Astrocyte of the hippocampus (primary cell): ENCODE measurements at regions not wholly inside any gene's neighbourhood (a gene's known extent, or its start where the extent isn't known, plus 50 kb on each side); places are given as distances from the start of the nearest gene placed in this dataset.

Source experiments
- DNase-seq: peaks from one replicate; pipeline ENCODE4 v3.0.0; 2011; ENCODE audit warnings: low read depth, low spot score

DNA sequence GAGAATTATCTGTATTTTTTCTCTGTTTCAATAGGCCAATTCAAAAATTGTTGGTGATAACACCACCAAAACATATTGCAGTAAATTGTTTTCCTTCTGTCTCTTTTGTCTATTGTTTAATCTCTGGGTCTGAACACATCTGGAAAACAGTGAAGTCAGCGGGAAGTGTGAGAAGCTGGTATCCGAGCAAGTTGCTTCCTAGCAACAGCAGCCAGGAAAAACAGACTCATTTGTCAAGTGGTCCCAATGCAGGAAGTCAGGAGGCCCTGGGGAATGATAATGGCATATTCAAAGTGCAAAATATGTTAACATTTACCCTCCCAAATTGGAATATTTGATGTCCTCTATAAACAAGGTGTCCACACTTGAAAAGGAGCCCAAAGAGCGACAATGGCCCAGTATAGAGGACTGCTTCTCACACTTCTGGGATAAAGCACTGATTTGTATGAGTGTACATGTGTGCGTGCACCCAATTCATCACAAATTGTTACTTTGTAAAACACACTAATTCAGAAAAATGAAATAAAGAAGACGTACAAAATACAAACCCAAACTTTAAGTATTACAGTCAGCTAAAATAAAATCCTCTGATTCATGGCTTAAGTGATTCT, 515.0 kb downstream of the TBC1D4 start:
- peak; percentile 9 for DNase-seq

DNA sequence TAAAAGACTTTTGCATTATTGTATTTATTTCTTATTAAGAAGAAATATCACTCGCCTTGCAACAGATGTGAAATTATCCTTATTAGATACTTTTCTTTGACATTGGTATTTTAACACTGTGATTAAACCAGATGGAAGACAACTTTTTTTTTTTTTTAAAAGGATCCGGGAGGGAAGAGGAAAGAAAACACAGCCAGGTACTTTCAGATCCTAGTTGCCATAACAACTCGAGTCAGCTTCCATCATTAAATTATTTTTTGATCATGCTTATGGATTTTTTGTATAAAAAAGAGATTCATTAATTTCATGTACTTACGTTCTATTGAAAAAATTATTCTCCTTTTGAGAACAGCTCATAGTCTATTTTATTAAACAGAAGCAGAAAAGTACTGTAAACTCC, 515.7 kb downstream of the TBC1D4 start:
- no peak for DNase-seq

DNA sequence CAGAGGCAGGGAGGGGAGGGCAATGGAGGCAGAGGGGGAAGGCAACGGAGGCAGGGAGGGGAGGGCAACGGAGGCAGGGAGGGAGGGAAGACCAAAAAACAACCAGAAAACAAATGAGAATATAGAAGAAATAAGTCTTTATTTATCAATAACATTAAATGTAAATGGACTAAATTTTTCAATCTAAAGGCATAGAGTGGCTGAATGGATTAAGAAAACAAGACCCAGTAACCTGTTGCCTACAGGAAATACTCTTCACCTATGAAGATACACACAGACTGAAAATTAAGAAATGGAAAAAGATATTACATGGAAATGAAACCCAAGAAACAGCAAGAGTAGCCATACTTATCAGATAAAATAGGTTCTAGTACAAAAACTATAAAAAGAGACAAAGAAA, 536.3 kb downstream of the TBC1D4 start:
- DNase-seq: no peak

DNA sequence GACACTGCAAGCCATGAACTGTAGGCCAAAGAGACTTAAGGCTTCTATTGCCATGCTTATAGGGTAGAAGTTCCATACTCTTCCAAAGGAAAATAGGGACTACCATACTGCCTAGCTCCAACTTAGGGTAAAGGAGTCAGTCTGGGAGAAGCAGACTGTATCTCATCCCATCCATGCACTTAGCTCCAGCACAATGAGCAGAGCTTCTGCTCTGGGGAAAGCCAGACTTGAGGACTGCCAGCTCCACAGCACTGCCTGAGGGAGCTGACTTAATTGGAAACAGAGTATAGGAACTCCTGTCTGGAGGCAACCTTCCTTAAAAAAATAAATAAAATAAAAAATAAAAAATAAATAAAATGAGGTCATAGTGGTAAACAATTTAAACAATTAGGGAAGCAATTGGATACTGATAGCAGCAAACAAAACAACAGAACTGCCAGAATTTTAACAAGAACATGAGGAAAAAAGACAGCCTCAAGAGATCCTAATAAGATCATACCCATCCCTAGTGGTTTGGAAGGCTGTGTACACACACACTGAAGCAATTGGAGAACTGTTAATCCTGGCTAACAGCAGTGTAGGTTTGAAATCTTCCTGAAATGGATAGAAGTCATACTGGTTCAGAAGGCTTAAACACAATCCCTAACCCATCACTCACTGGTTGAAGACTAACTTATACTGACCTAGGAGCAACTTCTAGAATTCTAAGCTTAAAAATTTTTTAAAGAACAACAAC, 550.1 kb downstream of the TBC1D4 start:
- DNase-seq: no peak

GRCh38 chr13:74930402-74931165, 551.4 kb downstream of the TBC1D4 start:
- peak; percentile 25 for DNase-seq

GRCh38 chr13:74929436-74929835, 552.5 kb downstream of the TBC1D4 start:
- no peak for DNase-seq

DNA sequence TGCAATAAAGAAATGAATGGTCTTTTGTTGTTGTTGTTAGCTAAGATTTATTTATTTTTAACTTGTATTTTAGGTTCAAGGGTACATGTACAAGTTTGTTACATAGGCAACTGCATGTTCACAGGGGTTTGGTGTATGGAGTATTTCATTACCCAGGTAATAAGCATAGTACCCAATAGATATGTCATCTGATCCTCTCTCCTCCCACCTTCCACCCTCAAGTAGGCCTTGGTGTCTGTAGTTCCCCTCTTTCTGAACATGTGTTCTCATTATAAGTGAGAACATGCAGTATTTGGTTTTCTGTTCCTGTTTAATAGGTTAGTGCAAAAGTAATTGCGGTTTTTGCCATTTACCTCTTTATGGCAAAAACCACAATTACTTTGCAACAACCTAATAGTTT, 554.1 kb downstream of the TBC1D4 start:
- no peak for DNase-seq

DNA sequence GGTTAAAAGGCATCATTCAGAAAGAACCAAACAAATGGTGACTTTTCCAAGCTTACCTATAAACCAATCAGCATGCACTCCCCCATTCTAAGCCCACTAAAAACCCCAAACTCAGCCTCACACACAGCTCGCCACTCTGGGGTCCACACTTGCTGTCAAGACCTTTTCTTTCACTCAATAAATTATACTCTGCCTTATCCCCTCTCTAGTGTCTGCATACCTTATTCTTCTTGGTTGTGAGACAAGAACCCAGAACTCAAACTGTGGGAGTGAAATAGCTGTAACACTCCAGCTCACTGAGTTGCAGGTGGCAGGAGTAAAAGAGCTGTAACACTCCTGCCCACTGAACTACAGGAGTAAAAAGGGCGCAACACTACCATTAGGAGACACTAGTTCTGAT, 559.0 kb downstream of the TBC1D4 start:
- DNase-seq: no peak

GRCh38 chr13:74921326-74921725, 560.6 kb downstream of the TBC1D4 start:
- DNase-seq: no peak

DNA sequence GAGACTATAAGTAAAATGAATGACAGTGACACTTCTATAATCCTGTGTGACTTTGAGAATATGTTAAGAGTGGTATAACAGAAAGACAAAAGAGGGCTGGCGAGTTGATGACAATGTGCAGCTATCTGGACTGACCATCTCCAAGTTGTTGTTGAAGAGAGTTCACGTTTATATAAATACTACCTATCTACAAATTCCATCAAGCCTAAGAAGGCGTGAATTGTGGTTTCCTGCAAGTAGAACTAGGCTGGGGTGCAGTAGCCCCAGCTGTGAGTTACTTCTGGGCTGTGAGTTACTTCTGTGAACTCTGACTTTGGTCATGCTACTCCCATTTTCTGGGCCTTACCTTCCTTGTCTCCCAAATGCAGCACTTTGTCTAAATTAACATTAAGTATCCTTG, 561.0 kb downstream of the TBC1D4 start:
- DNase-seq: no peak

DNA sequence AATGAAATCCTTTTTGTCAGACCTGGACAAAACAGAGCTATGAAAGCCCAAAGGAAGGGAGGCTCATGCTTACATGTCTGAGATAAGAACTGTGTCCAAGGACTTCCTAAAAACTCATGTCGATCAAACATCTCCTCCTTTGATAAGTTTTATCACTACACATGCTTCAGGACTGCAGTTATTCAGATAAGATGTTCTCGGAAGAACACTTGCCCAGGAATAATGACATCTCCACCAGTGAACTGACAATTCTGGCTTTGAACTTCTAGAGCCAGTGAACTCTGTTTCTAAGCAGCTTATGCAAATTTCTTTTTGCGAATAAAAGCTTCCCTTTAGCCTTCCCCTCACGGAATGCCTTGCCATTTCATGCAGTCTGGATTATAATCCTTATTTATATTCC, 561.6 kb downstream of the TBC1D4 start:
- no peak for DNase-seq

DNA sequence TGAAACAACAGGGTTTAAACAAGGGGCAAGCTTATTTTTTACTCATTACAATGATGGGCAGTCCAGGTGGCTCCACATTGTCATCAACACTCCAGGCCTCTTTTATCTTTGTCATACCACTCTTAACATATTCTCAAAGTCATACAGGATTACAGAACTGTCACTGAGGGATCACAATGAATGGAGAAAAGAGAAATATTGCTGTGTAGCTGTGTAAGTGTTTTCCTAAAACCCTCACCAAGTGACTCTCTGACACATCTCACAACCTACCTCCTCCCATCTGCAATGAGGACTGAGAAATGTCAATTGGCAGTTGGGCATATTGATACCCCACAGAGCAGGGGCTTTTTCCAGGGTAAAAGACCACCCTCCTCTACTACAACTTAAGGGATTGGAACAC, 562.1 kb downstream of the TBC1D4 start:
- no peak for DNase-seq

- no peak for DNase-seq
These were observed 569.1 kb downstream of the TBC1D4 start for GRCh38 chr13:74912898-74913297.

DNA sequence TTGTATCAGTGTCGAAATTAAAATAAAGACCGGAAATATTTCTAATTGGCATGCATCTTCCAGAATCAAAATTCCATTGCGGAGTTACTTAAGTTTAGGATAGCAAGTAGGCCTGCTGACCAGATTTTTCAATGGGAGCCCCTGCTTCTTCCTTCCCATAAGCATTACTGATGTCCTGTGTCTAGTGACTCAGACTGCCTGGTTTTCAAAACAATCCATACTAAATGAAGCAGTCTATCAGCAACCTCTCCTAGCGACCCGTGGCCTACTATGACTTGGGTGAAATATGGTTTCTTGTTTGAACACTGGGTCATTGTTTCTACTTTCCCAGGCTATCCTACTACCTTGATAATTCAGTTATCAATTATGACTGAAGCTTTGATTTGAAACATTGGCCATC, 571.6 kb downstream of the TBC1D4 start:
- no peak for DNase-seq

- no peak for DNase-seq
These were observed 574.2 kb downstream of the TBC1D4 start for GRCh38 chr13:74907788-74908187.

GRCh38 chr13:74904556-74904955, 577.4 kb downstream of the TBC1D4 start:
- DNase-seq: no peak

- DNase-seq: no peak
These were observed 586.8 kb downstream of the TBC1D4 start for GRCh38 chr13:74895042-74895796.

- no peak for DNase-seq
These were observed 589.9 kb downstream of the TBC1D4 start for GRCh38 chr13:74892096-74892495.

DNA sequence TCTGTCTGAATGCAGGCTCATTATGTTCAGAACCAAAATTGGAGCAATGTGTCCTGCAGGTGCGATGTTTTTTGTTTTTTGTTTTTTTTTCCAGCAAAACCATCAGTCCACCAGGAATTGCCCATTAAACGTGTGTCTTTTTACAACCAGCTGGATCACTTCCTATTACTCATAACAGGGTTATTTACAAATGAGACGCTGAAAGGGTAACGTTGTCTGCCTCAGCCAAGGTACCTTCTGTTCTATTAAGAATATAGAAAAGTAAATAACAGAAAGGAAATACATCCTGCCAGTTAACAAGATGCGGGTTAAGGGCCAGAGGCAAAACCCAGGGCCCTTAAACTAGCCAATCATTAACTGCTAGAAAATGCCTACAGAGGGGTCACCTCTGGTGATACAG, 590.4 kb downstream of the TBC1D4 start:
- DNase-seq: peak; percentile 16

DNA sequence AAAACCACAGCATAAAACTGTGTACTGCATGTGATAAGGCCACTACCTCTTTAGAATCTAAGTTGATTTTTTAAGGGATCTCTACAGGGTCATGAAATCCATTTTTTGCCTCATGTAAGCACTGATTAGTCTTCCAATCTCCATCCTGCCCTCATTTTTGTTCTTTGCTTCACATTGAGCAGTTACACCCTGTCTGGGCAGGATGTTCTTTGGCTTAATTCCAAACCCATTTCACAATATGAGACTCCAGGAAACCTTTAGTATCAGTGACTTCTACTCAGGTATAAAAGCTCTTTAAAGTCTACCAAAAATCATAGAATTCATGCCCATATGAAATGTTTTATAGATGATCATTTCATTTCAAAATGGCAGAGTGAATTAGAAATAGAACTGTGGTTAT, 592.6 kb downstream of the TBC1D4 start:
- no peak for DNase-seq

DNA sequence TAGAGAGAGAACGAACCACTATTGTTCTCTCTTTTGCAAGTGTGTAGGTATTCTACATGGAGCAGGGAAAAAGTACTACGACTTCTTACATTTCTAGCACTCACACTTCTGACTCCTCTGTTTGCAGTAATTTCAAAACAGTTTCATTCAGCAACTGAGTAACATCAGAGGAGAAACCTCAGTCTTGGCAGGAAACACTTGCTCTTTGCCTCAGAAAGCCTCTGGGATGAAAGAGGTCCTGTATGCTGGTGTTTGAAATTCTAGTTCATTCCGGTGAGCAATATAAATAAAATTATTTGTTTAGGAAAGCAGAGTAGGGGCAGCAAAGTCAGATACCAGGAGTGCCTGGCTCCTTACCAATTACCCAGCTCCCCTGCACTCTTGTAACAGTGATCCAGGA, 595.5 kb downstream of the TBC1D4 start:
- DNase-seq: peak; percentile 61

DNA sequence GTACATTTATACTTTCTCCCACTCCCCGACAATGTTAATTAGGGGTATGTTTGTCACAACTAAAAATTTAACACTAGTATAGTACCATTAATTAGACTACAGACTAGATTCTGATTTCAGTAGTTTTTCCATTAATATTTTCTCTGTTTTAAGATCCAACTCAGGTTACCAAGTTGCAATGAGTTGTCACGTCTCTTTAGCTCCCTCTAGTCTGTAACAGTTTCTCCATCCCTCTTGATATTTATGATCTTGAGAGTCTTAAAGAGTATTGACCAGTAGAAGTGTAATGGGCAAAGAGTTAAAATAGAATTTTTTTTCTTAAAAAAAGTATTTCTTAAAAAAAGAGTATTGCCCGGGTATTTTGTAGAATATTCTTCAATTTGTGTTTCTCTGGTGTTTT, 598.1 kb downstream of the TBC1D4 start:
- no peak for DNase-seq
